Stimulated activated CD4-positive, alpha-beta T cell treated with anti-CD3 and anti-CD28 coated beads, Interleukin-2, amount 100 ng/mL, for 4 hours (primary cell): ENCODE measurements at regions not wholly inside any gene's neighbourhood (a gene's known extent, or its start where the extent isn't known, plus 50 kb on each side); places are given as distances from the start of the nearest gene placed in this dataset.

Experiments used
- DNase-seq: peaks from one replicate; pipeline ENCODE4 v3.0.0-alpha.2; 2020; ENCODE audit warnings: low read depth

- DNase-seq, result peak; percentile 12
These were observed 117.4 kb upstream of the PFKP start for GRCh38 chr10:2949948-2950354.

DNA sequence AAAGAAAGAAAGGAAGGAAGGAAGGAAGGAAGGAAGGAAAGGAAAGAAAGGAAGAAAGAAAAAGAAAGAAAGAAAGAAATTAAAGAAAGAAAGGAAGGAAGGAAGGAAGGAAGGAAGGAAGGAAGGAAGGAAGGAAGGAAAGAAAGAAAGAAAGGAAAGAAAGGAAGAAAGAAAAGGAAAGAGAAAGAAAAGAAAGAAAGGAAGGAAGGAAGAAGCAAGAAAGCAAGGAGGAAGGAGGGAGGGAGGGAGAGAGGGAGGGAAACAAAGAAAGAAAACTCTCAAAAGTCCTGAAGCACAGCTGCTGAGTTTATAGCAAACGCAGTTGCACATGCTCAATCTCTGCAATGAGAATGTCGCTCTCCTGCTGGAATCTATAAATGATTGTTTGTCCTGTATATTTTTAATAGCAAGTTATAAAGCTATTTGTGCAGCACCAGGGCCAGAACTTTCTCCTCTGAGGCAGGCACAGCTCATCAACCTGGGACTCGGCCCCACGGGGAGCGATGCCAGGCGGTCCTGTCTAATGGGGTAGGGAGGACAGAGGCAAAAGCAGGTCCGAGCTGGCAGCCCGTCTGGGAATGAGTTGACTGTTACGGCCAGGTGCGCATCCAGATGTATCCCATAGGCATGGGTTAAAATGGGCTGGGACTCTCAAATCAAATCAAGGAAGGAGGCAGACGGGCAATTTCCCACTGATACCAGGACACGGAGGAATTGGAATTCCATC, 118.0 kb upstream of the PFKP start:
- no peak for DNase-seq

DNA sequence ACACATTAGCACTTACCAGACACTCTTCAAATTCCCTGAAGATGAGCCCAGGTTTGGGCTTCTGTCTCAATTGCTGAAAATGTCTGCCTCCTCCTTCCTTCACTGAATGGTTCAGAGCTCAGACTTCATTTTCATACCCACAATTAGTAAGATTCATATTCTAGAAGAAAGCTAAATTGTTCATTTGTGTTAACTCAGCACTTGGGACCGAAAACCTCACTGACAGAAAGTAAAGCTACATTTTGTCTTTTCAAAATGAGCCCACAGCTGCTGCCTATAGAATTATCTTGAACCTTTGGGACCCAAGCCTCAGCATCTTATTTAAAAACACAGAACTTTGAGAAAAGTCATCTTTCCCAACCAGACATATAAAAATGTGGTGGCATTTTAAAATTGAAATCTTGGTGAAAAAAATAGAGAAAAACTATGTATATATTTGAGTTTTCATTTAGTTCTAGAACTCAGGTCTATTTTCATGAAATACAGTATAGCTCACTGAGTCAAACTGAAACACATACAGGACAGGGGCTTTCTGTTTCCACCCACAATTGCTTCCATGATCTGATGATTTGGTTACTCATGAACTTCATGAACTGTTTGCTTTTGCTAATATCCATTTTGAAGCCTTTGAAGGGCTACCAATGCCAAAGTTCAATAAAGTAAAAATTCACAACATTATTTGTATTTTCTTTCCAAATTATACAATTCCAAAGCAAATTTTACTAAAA, 119.1 kb upstream of the PFKP start:
- DNase-seq, result no peak

GRCh38 chr10:2944788-2945187, 122.6 kb upstream of the PFKP start:
- DNase-seq, result no peak

DNA sequence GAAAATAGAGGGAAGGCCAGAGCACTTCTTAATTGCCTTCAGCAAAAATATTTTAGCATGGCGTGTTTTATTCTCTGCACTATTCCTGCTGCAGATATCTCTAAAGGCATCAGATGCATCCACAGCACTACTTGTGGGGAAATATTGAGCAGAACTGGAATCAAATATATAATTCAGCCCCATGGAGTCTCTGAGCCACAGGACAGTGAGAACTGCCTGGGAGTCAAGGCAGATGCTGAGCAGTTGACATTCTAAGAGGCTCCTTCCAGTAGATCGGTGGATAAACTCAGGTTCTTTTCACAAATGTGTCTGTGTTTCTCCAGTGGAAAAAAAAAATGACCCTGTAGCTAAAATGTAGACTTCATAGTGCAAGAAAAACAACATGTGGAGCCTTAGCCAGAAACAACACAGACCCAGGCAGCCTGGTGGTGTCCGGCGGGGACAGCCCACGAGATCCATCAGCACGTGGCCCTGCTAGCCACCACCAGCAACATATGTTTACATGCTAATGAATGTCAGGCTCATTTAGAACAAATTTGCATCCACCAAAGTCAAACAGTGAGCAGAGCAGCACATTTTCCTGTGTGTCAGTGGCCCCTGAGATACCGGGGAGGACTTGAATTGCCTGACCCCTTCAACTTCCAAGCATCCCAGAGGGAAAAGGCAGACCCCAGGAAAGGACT, 123.3 kb upstream of the PFKP start:
- no peak for DNase-seq

- DNase-seq, result no peak
These were observed 124.4 kb upstream of the PFKP start for GRCh38 chr10:2942938-2943337.

DNA sequence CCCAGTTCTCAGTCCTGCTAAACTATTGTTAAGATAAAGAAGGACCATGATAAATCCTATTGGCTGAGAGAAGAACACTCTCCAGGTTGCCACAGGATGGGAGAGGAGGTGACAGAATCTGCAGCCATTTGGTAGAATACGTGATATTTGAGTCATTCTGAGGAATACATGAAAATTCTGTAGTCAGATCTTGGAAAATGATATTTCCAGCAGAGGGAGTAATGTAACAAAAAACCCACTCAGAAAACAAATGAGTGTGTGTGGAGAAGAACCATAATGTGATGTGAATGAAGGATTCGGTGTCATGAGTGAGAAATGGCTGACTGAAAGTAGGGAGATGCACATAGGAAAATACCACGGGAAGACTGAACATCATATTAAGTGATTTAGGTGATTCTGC, 128.5 kb upstream of the PFKP start:
- DNase-seq, result no peak

- DNase-seq, result no peak
These were observed 130.5 kb upstream of the PFKP start for GRCh38 chr10:2936816-2937215.

DNA sequence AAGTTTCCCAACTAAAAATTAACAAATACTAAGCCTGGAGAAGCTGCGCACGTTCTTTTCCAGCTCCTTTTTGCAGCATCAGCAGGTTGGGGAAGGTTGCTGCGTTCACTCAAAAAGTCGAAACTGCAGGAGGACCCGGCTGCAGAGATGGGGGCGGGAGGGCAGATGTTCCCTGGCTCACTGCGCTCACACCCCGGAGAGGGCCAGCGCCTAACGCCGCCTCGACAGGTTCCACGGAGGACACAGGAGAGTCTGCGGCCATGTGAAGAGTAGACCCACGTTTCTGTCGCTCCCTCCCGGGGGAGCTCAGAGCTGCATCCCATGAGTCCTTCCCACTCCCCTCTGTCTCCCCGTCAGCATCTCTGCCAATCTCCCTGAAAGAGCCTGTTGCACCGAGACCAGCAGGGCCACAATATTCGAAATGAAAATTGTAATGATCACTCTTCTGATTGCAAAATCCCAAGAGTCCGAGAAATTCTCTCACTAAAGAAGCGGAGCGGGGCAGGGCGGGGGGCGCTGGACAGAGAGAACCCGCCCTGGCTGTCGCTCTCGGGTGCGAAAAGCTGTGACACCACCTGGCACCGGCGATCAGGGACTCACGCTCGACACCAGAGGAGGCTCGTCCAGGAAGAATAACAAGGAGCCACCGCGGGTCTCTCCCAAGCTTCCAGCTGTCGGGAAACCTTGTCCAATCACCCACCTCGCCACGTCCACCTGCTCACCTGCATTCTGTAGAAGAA, 131.5 kb upstream of the PFKP start:
- DNase-seq, result no peak

DNA sequence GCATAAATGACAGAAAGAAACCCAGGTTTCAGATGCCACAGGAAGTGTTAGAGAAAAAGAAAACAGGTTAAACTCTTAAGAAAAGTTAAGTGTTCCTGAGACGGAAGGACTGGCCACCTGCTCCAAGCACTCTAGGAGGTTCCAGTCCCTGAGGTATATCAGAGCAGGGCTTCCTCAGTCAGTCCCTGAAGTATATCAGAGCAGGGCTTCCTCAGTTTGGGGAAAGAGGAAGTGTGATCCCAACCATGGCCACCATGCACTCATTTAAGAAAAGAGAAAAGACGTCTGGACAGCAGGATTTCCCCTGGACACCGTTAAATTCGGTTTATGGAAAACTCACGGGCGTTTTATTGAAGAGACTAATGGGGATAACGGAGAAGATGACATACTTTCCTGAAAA, 133.4 kb upstream of the PFKP start:
- no peak for DNase-seq

DNA sequence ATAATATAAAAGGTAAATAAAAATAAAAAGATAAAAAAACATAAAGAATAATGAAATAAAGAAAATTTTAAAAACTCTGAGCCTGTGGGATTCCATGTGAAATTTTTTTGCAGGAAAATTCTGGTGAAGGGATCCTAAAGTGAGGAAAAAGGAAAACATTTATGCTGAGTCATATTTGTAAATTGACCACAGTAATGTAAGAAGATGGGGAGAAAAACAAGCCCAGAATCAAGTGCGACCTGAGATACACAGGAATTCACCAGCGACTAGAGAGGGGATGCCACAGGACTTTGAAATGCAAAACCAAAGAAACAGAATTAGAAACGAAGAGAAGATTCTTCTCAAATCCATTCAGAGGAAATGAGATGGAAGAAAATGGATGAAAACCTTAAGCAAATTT, 133.8 kb upstream of the PFKP start:
- DNase-seq, result no peak

DNA sequence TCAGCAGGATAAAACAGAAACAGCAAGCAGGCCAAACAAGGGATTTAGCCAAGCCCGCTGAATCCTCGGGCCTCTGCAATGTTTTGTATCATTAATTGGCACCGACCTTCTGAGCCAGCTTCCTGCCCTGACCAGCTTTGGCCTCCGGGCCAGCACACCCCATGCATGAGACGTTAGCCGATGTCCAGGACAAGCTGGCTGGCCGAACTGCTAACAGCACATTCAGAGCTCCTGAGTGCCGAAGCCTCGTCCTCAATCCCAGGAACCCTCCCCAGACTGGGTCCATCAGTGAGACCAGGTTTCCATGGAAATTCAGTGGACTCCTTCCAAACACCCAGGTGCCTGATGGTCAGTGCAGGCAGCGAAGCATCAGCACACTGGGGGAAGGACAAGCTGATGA, 134.3 kb upstream of the PFKP start:
- no peak for DNase-seq

- DNase-seq, result no peak
These were observed 137.7 kb upstream of the PFKP start for GRCh38 chr10:2929480-2930258.

DNA sequence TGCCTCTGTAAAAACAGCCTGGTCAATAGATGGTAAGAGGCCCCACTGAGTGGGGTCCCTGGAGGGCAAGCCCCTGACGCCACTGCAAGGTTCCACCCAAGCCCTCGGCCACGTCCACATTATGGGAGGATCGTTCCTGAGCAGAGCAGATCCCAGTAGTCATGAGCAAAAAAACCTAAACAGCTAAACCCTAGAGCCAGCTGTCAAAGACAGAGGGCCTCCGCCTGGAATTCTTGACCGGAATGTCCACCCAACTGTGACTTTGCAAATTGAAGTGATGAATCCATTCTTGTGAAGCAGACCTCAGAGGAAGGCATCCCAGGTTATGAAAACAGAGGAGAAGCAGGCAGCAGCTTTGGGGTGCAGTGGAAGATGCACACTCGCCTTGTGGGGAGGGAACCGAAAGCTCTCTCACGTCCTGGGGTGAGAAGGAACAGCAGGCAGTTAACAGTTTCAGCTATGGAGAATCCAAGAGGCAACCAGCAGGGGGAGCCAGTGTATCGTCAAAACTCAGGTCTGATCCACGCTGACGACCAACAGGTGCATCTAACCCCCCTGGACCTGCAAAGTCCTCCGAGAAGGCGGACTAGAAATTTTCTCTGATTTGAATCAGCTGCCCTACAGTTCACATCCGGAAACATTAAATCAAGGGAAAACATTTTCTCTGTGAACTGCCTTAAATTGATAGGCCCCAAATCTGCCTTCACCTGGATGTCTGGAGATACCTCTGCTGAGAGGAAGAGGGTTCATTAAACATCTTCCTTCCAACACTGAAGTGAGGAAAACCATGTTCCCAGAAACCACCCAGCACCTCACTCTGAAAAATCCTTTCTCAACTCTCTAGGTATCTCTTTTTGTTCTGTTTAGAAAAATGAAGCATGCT, 139.1 kb upstream of the PFKP start:
- peak; percentile 29 for DNase-seq

- DNase-seq, result no peak
These were observed 140.3 kb upstream of the PFKP start for GRCh38 chr10:2926918-2927660.

DNA sequence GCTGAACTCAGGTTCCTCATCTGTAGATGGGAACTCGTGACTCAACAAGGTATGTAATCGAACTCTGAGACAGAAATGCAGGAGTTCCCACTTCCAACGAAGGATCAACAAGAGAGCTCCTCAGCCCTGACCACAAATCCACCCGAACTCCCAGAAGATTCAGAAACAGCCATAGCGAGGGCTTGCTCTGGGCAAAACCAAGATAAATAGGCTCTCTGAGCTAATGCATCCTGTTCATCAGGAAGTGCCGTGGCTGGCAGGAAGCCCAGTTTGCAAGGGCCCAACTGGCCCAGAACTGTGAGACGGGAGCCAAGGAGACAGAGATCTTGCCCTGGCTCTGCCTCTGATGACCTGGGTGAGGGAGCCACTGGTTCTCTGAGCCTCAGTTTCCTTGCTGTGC, 141.7 kb upstream of the PFKP start:
- no peak for DNase-seq

GRCh38 chr10:2924431-2924830, 142.9 kb upstream of the PFKP start:
- DNase-seq, result no peak

DNA sequence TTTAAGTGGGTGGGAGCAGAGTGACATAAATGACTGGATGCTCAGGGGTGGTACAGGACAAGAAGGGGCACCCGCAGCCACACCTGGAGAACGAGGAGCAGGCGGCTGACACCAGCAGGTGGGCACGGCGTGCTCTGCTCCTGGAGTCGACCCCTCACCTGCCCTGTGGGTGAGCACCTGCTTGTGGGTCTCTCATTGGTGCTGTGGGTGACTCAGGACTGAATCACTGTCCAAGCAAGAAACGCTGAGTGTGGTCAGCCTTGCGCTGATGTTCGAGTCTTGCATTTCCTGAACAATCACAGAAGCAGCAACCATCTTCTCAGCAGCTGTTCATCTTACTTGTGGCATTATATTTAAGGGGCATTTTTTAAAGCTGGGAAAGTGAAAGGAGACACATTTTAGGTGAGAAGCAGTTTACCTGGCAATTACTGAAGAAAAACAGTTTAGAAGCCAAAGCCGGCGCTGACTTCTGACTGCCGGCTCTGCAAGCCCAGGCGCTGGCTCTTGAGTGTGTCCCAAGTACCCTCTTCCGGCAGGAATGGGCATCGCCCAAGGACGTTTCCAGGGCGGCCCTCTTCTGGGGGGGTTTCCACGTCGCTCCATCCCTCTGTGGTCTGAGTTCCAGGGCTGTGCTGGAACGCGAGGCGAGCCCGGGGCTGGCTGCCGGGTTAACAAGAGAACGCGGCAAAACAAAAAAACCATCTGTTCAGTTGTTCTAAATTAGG, 145.2 kb upstream of the PFKP start:
- DNase-seq, result no peak

DNA sequence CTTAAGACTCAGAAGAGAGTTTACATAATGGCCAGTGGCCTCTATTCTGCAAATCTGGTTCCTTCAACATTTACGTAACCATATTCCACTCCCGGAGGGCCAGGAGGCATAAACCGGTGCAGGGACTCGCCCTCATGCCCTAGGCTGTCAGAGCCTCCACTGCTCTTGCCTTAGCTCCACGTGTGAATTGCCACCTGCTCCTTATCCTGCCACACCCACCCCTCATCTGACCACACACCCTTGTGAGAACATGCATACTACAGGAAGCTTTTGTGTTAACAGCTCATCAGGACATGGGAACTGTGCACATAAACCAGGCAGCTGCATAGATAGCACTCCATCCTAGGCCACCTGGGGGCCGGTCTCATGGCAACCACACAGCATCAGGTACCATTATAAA, 146.7 kb upstream of the PFKP start:
- DNase-seq, result no peak
